Colonic mucosa (tissue), 4 donors: ENCODE measurements at regions not wholly inside any gene's neighbourhood (a gene's known extent, or its start where the extent isn't known, plus 50 kb on each side); places are given as distances from the start of the nearest gene placed in this dataset.

Experiments
- DNase-seq: peaks from one replicate; pipeline ENCODE4 v3.0.0-alpha.2; 2020
- H3K27ac ChIP-seq: fragments of 200-600 bp; one replicate; pipeline ENCODE4 v1.8.0; 2021
- H3K27me3 ChIP-seq: fragments of 200-600 bp; one replicate; pipeline ENCODE4 v1.8.0; 2021
- H3K36me3 ChIP-seq: fragments of 200-600 bp; one replicate; pipeline ENCODE4 v1.8.0; 2021
- H3K4me1 ChIP-seq: fragments of 200-600 bp; one replicate; pipeline ENCODE4 v1.8.0; 2021; ENCODE audit warnings: mild to moderate bottlenecking
- H3K4me3 ChIP-seq: fragments of 200-600 bp; one replicate; pipeline ENCODE4 v1.8.0; 2021
- H3K9ac ChIP-seq, 2 donors: one replicate each; pipeline ENCODE4 v1.7.0; 2013; ENCODE audit warnings: control low read depth in 2 of 2, low read depth in 2 of 2, low read length in 2 of 2
- H3K9me3 ChIP-seq: fragments of 200-600 bp; one replicate; pipeline ENCODE4 v1.8.0; 2021
- CTCF ChIP-seq: fragments of 200-600 bp; IDR thresholded peaks from one replicate; pipeline ENCODE4 v1.8.0; 2022; ENCODE audit warnings: antibody characterized with exemption, mild to moderate bottlenecking
- intact Hi-C: fragments of 100-400 bp; cut with DNase I; formaldehyde crosslinking; loops from one replicate; pipeline ENCODE4 v1.14.1; 2022
- donor health status: healthy.
- donor health status: DM: no; HTN: no; CAD: no.
- donor health status: DM: no; HTN: no; CAD: no.

- Histone ChIP-seq H3K4me1 (peaks cover 17% of the 10 kb centered on the region), H3K27ac (peak overlapping the region; percentile 62), H3K9ac (no peak overlapping the region), H3K4me3 (no peak overlapping the region), H3K27me3 (no peaks in the 10 kb centered on the region), H3K36me3 (no peaks in the 10 kb centered on the region), H3K9me3 (no peaks in the 10 kb centered on the region)
- TF ChIP-seq CTCF, result no peak
- intact Hi-C loops, result no loop called here
- no peak for DNase-seq
Measured at GRCh38 chr1:55507578-55507931, 292.4 kb upstream of the USP24 start.

GRCh38 chr1:55506740-55507577 is 291.8 kb upstream of the USP24 start:
- Histone ChIP-seq H3K36me3 (no peaks in the 10 kb centered on the region), H3K9ac (peak overlapping the region in 1 of 2 donors; percentile 38), H3K4me1 (peaks cover 17% of the 10 kb centered on the region), H3K4me3 (no peak overlapping the region), H3K9me3 (no peaks in the 10 kb centered on the region), H3K27ac (peak overlapping the region; percentile 62), H3K27me3 (no peaks in the 10 kb centered on the region)
- DNase-seq, result peak; percentile 68
- no peak for TF ChIP-seq CTCF
- intact Hi-C loops, result no loop called here

GRCh38 chr1:55505326-55505725 is 290.2 kb upstream of the USP24 start:
- H3K4me1 ChIP-seq, result peaks cover 17% of the 10 kb centered on the region
- H3K27me3 ChIP-seq, result no peaks in the 10 kb centered on the region
- H3K9me3 ChIP-seq, result no peaks in the 10 kb centered on the region
- no peak overlapping the region for H3K4me3 ChIP-seq
- intact Hi-C loops, result no loop called here
- peak overlapping the region; percentile 62 for H3K27ac ChIP-seq
- H3K36me3 ChIP-seq, result no peaks in the 10 kb centered on the region
- no peak for TF ChIP-seq CTCF
- no peak for DNase-seq
- H3K9ac ChIP-seq, result peak overlapping the region in 1 of 2 donors; percentile 38

- H3K27ac ChIP-seq, result peak overlapping the region; percentile 62
- H3K36me3 ChIP-seq, result no peaks in the 10 kb centered on the region
- no peaks in the 10 kb centered on the region for H3K27me3 ChIP-seq
- H3K9ac ChIP-seq, result peak overlapping the region in 1 of 2 donors; percentile 52
- H3K9me3 ChIP-seq, result no peaks in the 10 kb centered on the region
- H3K4me1 ChIP-seq, result peaks cover 17% of the 10 kb centered on the region
- TF ChIP-seq CTCF, result no peak
- intact Hi-C loops, result no loop called here
- peak; percentile 89 for DNase-seq
- H3K4me3 ChIP-seq, result no peak overlapping the region
Measured at GRCh38 chr1:55504306-55504731, 289.2 kb upstream of the USP24 start.

- Histone ChIP-seq H3K27ac (peak overlapping the region; percentile 62), H3K4me3 (no peak overlapping the region), H3K9ac (peak overlapping the region in 1 of 2 donors; percentile 52), H3K36me3 (no peaks in the 10 kb centered on the region), H3K4me1 (peaks cover 17% of the 10 kb centered on the region), H3K27me3 (no peaks in the 10 kb centered on the region), H3K9me3 (no peaks in the 10 kb centered on the region)
- DNase-seq, result no peak
- intact Hi-C loops, result no loop called here
- TF ChIP-seq CTCF, result no peak
Measured at GRCh38 chr1:55503663-55504305, 288.6 kb upstream of the USP24 start.
